ENCODE measurements at regions not wholly inside any gene's neighbourhood (a gene's known extent, or its start where the extent isn't known, plus 50 kb on each side); places are given as distances from the start of the nearest gene placed in this dataset.

DNA sequence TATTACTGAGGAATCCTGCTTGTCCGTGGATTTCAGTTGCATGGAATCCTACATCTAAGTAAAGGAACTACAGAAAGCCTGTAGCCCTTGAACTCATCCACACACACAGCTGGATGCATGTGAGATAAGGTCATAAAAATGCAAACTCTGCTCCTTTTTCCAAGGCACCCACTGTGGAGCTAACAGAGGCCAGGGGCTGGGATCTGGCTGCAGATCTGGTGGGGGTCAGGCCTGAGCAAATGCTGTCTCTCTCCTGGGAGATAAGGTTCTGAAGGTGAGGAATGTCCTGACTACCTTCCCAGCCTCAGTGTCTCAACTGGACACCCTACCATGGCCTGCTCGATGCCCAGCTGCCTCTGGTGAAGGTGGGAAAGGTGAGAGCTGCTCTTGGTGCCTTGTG is 321.5 kb downstream of the LRFN2 start:
- no peak for DNase-seq (ENCODE audit: low spot score)

DNA sequence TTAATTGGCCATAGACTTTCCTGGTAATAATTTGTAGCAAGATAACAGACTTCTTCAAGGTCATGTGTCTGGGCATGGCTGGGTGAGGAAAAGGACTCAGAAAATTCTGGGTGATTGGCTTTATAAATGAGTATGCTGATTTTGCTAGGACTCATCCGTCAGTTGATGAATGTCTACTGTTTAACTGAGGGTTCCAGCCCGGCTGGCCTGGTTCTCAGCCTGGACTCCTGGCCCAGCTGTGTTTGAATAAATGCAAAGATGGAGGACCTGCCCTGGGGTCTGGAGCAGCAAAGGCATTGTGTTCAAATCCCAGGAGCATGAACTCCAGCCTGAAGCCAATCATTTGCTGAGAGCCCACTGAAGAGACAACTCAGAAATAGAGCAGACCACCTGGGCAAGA is 323.2 kb downstream of the LRFN2 start:
- no peak for DNase-seq (ENCODE audit: low spot score)

DNA sequence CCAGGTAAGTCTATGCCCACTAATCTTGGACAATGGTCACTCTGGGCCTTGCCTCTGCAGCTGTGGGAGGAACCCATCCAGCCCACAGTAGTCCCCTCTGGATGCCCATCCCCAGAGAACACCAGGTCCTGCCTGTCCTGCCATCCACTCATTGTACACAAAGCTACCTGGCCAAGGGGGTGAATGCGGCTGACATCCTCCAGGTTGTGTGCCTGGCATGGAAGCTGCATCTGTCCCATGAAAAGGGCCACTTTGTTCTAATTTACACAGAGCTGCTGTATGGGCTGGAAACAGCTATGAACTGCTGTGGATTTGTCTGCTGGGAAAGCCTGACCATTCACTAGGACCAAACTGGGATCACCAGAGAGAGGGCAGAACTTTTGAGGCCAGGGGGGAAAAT is 324.8 kb downstream of the LRFN2 start:
- no peak for DNase-seq (ENCODE audit: low spot score)

DNA sequence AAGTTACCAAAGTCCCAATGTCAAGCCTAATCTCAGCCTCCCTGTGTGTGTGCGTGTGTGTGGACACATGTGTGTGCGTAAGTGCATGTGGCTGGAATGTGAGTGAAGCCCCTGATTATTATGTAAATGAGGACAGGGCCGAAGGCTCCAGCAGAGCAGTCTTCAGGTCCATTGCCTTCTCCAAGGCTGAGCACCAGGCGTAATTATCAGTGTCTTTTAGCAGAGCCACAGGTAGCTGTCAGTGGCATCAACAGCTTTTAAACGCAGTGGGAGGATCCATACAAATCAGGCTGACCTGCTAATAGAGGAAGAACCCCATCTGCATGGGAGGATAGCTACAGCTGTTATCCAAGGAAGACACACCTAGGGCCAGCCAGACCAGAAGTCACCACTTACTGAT is 324.3 kb upstream of the MOCS1 start:
- DNase-seq (ENCODE audit: low spot score), result no peak

DNA sequence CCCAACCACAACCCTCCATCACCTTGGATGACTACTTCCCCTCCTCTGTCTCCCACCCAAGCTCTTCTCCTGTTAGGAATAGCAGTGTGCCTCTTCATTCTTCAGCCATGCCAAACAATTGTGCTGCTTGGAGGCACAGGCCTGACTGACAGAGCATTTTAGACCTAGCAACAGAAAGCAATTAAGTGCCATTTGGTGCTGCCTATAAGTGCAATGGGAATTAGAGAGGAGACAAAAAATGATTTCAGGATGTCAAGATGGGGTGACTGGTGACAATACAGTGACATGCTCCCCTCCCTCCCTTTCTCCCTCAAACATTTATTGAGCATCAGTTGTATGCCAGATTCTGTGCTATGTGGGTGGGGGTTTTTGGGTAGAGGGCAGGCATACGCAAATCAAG is 322.6 kb upstream of the MOCS1 start:
- DNase-seq (ENCODE audit: low spot score), result no peak

DNA sequence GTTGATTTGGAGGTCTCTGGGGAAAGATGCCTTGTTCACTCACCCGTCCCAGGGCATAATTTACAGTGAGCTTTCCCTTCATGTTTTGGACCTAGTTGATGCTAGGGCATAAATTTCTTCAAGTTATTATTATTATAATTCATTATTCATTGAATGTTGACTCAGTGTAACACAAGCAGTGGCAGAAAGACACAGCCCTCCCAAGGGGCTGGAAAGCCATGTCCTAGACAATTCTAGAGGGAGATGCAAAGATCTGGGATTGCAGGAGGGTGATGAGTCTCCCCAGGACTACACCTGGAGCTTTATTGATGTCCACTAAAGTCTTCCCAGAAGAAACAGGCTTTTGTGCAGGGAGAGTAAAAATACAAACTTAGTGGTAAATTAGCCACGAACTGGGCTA is 322.0 kb upstream of the MOCS1 start:
- no peak for DNase-seq (ENCODE audit: low spot score)

DNA sequence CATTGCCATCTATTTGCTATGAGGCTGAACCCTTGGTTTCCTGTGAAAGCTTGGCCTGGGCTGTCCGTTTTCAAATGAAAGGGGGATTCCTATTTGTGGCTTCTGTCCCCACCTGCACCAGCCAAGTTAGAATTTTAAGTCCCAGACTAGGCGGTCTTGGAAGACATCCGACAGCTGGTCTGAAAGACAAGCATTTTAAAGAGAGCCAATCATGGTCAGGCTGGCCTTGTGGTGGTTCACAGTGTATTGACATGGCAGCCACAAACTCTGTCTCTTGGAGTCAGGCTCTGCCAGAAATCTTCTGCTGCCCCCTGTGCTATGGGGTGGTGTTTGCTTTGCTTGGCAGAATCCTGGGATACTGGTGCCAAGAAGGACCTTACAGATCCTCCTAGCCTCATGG is 319.2 kb upstream of the MOCS1 start:
- DNase-seq (ENCODE audit: low spot score), result no peak

DNA sequence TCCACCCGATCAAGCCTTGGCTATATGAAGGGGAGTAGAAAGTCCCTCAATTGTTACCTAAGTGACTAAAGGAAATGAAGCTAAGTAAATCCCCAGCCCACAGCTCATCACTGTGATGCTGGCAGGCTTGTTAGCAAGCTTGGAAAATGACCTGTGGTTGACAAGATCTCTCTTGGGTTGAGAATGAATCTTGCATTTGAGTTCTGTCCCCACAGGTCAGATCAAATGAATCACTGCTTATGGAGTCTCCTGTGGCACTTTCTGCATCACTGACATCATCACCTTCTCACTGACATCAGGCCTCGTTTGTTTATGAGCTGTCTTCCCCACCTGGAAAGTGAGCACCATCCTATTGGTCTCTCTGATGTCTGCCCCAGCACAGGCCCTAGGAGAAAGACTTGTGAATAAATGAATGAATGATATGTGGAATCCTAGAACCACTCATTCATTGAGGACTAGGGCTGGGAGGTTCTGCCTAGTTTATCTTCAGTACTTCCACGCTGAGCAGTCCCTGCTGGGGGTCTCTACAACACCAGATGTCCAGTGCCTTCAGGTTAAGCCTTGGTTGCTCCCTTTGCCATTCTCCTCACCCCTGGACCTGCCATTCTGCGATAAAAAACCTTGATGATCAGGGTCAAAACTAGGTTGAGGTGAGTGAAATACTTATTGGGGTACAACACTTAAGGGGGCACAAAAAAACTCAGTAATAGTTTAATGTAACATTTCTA is 318.4 kb upstream of the MOCS1 start:
- DNase-seq (ENCODE audit: low spot score), result no peak

DNA sequence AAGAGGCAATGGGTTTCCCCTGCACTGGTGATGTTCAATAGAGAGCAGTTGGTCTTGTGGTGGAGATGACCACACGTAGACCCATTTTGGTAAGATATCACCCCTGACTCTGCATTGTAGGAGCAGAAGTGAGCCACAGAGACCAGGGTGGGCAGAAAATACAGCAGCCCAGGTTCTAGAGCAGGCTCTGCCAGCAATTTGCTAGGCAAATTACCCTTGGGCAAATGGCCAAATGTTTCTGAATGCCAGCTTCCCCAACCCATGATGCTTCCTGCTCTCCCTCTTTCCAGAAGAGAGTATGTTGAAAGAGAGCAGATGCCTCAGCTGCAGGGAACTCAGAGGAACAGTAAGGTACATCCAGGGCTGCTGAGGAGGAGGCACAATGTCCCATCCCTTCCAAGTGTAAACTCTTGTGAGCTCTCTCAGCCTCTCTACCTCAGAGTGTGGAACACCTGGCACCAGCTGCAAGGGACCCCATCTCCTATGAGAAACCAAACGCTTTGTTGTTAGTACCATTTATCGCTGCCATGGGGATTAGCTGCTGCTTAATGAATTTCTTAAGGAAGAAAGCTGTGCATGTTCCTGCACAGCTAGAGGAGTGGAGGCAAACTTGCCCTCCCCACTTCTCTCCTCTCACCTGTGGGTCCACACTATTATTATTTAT is 317.5 kb upstream of the MOCS1 start:
- no peak for DNase-seq (ENCODE audit: low spot score)

DNA sequence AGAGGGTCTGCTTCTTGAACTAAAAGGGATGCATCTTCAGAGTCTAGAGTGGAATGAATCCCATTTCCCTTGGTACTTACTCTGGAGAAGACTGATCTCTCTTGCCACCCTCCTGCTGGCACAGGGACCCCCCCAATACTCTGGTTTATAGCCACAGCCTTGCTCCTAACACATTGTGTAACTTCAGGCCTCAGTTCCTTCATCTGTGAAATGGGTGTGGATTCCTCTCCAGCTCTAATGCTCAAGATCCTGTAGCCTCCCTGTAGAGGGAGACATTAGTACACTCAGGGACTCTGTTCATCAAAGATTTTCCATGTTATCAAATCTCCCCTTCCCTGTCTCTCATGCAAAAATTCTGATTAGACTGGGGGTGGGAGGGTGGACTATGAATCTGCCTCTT is 315.7 kb upstream of the MOCS1 start:
- DNase-seq (ENCODE audit: low spot score), result no peak

DNA sequence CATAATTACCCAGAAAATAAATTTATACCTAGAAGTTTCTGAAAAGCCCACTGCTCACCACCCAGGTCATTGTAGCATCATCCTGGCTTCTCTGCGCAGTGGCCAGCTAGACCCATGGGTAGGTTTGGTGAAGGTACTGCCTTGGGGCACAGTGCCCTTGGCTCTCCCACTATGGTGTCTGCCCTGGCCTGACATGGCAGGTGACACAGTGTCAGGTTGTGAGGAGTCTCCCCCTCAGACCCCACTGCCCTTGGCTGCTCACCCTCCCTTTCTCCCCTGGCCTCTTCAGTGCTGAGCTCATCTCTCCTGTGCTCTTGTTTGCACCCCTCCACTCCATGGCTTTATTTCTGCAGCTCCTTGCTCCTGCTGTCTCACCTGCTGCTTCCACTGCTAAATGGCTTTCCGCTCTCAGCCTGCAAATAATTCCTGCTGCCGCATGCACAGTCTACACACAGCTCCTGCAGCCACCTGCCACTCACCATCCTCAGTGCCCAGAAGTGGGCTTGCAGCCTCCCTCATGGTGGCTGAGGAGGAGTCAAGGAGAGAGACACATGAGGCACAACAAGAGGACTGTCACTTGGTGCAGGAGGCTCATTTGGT is 313.4 kb upstream of the MOCS1 start:
- DNase-seq (ENCODE audit: low spot score), result no peak

DNA sequence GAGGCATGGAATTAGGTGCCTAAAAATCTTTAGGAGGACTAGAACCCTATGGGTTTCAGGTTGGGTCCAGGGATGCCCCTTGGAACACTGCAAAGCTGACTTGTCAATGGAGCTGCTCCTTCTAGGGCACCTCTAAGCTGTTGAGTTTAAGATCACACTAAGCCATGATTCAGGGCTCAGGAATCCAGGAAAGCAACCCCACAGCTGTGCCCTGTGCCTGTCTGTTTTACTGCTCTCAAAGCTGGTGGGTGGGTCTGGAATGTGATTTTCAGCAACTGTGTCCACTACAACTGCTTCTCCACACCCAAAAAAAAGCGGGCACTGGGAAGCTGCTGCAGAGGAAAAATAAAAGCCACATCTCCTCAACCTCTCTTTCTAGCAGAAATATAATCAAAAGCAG is 310.4 kb upstream of the MOCS1 start:
- DNase-seq (ENCODE audit: low spot score), result no peak

DNA sequence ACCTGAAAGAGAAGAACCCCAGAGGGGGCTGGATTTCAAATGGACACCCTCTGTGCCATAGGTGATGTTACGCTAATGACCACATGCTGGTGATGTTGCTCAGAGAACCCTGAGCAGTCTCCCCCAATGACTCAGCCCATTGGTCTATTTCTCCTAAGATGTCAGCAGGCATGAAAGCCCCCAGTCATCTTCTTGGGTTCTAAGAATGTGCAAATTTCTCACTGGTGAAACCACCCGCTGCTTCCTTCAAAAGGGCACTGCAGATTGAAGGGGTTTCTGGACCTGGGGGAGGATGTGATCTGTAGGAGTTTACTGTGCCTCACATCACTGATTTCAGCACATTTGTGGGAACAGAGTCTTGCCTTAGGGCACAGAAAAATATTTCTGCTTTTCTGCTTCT is 298.4 kb upstream of the MOCS1 start:
- DNase-seq (ENCODE audit: low spot score), result no peak

DNA sequence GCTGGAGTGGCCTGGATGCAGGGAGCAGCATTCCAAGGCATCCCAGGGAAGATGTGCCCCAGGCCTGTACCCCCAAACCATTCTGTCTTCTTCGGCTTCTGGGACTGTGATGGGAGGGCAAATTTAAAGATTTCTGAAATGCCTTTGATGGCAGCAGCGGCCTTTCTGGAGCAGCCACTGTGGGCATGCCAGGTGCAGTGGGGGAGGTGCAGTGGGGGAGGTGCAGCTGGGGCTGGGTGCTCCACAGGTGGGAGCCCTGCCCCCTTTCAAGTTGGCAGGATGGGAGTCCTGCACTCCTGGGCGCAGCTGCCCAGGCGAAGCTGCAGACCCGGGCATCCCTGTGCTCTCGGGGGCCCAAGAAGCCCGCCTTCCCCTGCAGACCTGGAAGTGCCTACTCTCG is 293.5 kb upstream of the MOCS1 start:
- no peak for DNase-seq (ENCODE audit: low spot score)

DNA sequence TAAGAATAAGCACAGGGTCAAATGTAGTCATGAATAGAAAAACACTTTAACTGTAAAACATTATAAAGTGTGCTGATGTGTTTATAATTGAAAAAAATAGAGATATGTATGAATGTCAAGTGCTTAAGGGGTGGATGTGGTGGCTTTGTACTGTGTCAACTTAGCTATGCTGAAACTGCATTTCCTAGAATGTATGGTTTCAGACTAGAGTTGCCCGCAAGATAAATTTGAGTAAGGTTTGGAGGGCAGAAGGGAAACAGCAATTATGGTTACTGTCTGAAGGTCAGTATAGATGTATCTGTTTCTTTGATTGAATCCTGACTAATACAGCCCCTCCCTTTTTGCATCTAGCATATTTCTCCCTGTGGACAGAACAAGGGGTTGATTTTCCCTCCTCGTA is 288.1 kb upstream of the MOCS1 start:
- DNase-seq (ENCODE audit: low spot score), result no peak

DNA sequence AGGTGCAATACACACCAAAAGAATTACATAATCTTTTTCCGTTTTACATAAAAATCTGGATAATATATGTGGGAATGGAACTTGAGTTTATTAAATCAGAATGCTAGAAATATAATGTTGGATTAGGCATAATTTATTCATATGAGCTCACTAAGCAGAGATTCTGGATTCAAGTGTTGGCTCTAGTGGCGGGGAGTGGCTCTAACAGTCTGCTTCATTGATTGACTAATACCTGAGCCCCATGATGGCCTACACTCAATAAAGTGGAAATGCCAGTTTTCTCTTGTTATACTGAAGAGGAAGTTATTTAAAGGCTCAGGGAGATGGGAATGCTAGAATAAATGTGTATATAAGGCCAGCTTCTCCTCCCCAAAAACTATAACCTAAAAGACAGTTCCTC is 285.5 kb upstream of the MOCS1 start:
- no peak for DNase-seq (ENCODE audit: low spot score)

DNA sequence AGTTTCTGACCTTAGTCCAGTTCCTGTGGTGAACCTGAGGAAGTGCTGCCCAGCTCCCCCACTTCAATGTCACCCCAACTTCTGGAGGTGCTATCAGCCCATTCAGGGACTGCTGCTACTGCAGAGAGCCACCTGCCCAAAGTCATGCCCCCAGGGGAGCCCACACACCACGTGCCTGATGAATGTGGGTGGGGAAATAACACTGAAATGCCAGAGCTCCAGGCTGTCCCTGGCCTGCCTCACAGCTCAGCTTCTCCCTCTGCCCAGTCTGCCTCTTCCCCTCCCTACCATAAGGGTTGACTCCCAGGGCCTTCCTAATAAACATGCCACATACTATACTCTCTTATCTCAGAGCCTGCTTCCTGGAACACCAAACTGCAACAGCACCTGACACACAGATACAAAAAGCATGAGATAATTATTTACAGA is 276.4 kb upstream of the MOCS1 start:
- no peak for DNase-seq (ENCODE audit: low spot score)

DNA sequence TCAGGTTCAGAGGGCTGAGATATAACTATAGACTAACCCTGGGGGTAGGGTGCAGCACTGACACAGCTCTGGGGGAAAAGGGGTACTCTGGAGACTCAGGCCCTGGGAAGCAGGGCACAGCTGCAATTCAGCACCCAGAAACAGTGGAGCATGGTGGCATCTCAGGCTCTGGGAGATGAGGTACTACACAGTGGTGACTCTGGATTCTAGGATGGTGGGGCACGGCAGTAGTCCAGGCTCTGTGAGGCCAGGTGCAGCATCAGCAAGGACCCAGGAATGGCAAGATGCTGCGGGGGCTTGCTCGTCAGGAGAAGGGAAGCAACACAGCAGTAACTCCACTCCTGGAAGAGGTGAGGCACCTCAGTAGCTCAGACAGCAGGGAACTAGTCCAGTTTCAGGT is 271.5 kb upstream of the MOCS1 start:
- DNase-seq (ENCODE audit: low spot score), result no peak

DNA sequence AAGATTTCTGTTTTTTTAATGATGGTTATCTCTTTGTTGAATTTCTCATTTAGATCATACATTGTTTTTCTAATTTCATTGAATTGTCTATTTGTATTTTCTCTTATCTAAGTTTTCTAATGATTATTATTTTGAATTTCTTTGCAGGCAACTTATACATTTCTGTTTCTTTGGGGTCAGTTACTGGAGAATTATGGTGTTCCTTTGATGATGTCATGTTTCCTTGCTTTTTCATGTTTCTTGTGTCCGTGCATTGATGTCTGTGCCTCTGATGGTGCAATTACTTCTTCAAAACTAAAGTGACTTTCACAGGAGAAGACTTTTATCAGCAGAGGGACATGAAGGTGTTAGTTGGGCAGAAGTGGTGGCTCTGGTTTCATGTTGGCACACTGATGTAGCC is 270.7 kb upstream of the MOCS1 start:
- no peak for DNase-seq (ENCODE audit: low spot score)

DNA sequence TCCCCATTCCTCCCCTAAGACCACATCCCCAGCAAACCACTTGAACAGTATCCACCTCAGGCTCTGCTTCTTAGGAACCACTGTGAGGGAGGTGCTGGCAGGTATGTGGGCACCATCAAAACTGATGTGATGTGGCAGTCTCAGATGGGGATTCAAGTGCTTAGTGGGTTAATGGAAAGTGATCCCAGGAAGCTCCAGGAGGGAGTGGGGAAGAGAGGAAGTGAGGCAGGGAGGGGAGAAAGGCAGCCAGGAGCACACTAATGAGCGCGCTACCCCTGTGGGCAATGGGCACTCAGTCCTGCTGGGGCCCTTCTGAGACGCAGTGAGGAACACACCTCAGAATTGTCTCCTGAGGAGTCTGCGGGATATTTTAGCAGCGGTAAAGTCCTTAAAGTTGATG is 263.1 kb upstream of the MOCS1 start:
- DNase-seq (ENCODE audit: low spot score), result no peak

DNA sequence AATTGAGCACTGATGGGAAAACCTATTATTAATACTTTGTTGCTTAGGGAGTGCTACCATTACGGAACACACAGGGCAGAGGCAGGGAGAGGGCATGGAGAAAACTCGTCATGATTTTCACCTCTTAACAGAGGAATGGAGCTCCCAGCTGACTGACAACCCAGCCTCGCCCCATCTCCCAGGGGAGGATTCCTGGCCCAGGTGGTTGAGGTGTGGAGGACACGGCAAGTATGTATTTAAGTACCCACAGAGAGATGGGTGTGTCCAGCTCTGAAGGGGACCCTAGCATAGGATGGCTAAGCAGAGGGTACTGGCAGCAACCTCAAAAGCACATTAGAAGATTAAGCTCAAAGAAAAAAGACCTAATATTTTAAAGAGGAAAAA is 261.9 kb upstream of the MOCS1 start:
- DNase-seq (ENCODE audit: low spot score), result no peak

DNA sequence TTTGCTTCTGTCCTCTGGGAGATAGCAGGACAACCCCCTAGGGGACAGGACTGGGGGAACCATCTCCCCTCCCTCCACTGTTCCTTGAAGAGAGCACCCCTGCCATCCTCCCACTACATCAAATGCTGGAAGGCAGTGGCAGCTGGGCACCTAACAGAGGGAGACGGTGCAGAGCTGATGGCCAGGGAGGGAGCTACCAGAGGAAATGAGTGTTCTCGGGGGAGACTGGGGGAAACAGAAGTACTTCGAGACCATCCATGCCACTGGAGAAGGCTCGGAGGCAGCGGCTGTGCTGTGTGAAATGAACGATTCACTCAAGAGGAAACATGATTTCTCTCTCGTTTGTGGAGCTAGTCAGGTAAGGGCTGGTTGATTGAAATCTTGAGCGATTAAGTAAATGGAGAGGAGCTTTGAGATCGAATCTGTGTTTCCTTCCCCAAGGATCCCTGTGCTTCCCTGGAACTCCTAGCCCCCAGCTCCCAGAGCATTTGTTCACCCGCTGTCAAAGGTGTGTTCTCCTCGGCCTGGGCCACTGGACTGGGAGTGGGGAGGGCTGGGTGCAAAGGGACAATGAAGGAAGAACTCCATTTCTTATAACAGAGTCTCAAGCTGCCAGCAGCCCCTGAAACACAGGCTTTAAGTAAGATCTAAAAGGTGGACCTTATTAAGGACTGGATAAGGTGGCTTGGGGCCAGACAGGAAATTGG is 261.3 kb upstream of the MOCS1 start:
- DNase-seq (ENCODE audit: low spot score), result no peak
